Common myeloid progenitor, CD34-positive (primary cell): ENCODE measurements at regions not wholly inside any gene's neighbourhood (a gene's known extent, or its start where the extent isn't known, plus 50 kb on each side); places are given as distances from the start of the nearest gene placed in this dataset.

ENCODE experiments used
- CTCF ChIA-PET: fragments of 350-600 bp; sonication (Branson Sonifier 250); formaldehyde crosslinking; loops from one replicate; lab custom pipeline; 2021; ENCODE audit warnings: antibody characterized with exemption; lab: Charles Lee
- POLR2A ChIA-PET: fragments of 350-600 bp; sonication (Branson Sonifier 250); formaldehyde crosslinking; loops from one replicate; lab custom pipeline; 2021; ENCODE audit warnings: antibody characterized with exemption; lab: Charles Lee
- DNase-seq, 3 donors: peaks; one replicate each; pipeline versions ENCODE4 v3.0.0 to v3.0.0-alpha.2; 2013
- H3K27ac ChIP-seq, 2 experiments: 1 replicate in 1 of 2; 2 replicates in 1 of 2; pipeline ENCODE4 v1.7.0; 2013; ENCODE audit warnings: inconsistent platforms in 2 of 2, low read length in 2 of 2, mild to moderate bottlenecking in 2 of 2, low read depth in 1 of 2, moderate library complexity in 1 of 2; ENCODE audit not compliant: severe bottlenecking in 2 of 2, insufficient read depth in 1 of 2, poor library complexity in 1 of 2
- H3K27me3 ChIP-seq, 5 experiments: replicated peaks in 2 of 5; 1 replicate in 3 of 5; 2 replicates in 2 of 5; pipeline versions ENCODE4 v1.6.1 to v1.7.0; 2013; ENCODE audit warnings: low read length in 4 of 5, mild to moderate bottlenecking in 2 of 5, moderate library complexity in 2 of 5, inconsistent platforms in 1 of 5; ENCODE audit not compliant: insufficient read depth in 5 of 5, control insufficient read depth in 4 of 5
- H3K36me3 ChIP-seq, 4 experiments: 1 replicate in 2 of 4; 2 replicates in 2 of 4; pipeline versions ENCODE4 v1.6.1 to v1.7.0; 2013; ENCODE audit warnings: low read length in 3 of 4, control low read depth in 1 of 4, mild to moderate bottlenecking in 1 of 4; ENCODE audit not compliant: control insufficient read depth in 4 of 4, insufficient read depth in 4 of 4
- H3K4me1 ChIP-seq, 4 experiments: 1 replicate in 3 of 4; 2 replicates in 1 of 4; pipeline versions ENCODE4 v1.6.1 to v1.7.1; 2013; ENCODE audit warnings: low read length in 3 of 4, mild to moderate bottlenecking in 3 of 4, control low read depth in 1 of 4, inconsistent platforms in 1 of 4, moderate library complexity in 1 of 4; ENCODE audit not compliant: control insufficient read depth in 4 of 4, insufficient read depth in 4 of 4; ENCODE audit errors: control extremely low read depth in 1 of 4
- H3K4me3 ChIP-seq, 7 experiments: 1 replicate in 4 of 7; 2 replicates in 3 of 7; pipeline versions ENCODE4 v1.5.1 to v1.7.0; 2013; ENCODE audit warnings: mild to moderate bottlenecking in 7 of 7, low read length in 6 of 7, moderate library complexity in 6 of 7, inconsistent platforms in 2 of 7, low read depth in 2 of 7, control low read depth in 1 of 7; ENCODE audit not compliant: insufficient read depth in 4 of 7, control insufficient read depth in 1 of 7; ENCODE audit errors: extremely low read depth in 1 of 7
- H3K9me3 ChIP-seq, 5 experiments: 1 replicate in 4 of 5; 2 replicates in 1 of 5; pipeline versions ENCODE4 v1.6.1 to v1.7.1; 2013; ENCODE audit warnings: low read length in 4 of 5, mild to moderate bottlenecking in 2 of 5, inconsistent platforms in 1 of 5, low read depth in 1 of 5, moderate library complexity in 1 of 5; ENCODE audit not compliant: control insufficient read depth in 4 of 5, insufficient read depth in 2 of 5; ENCODE audit errors: control extremely low read depth in 1 of 5
- WGBS: methylation state at CpG from one replicate; pipeline ENCODE4 v1.1.5; 2013; ENCODE audit not compliant: insufficient coverage; 5-methylcytosine and 5-hydroxymethylcytosine counted together

GRCh38 chr3:194246709-194247349, 104.3 kb downstream of the CPN2 start:
- WGBS, result 97% methylated on average over 4 of the region's 7 CpGs
- Histone ChIP-seq H3K4me3 (no peak overlapping the region), H3K27me3 (no peaks in the 10 kb centered on the region), H3K4me1 (peaks cover 0 to 36% (median 25%) of the 10 kb centered on the region in 4 experiments), H3K9me3 (no peaks in the 10 kb centered on the region), H3K27ac (no peak overlapping the region), H3K36me3 (no peaks in the 10 kb centered on the region)
- ChIA-PET POLR2A (interaction anchor here (1.0 kb wide), 1 partner anchor 110 kb away, joined by 4 read pairs; no protein-coding TSS in a partner anchor), CTCF (interaction anchor here (1.7 kb wide), 1 partner anchor 11 kb away, joined by 6 read pairs; no protein-coding TSS in a partner anchor)
- no peak for DNase-seq

- Histone ChIP-seq H3K36me3 (no peaks in the 10 kb centered on the region), H3K27me3 (no peaks in the 10 kb centered on the region), H3K4me3 (no peak overlapping the region), H3K4me1 (peaks cover 0 to 41% (median 25%) of the 10 kb centered on the region in 4 experiments), H3K9me3 (no peaks in the 10 kb centered on the region), H3K27ac (no peak overlapping the region)
- POLR2A ChIA-PET, result no interaction called here
- CTCF ChIA-PET, result interaction anchor here (0.7 to 0.9 kb wide), 2 partner anchors 40 to 69 kb away, joined by 3 to 4 read pairs; no protein-coding TSS in a partner anchor
- no peak for DNase-seq
- 100% methylated on average over 5 of the region's 10 CpGs for WGBS
Measured at GRCh38 chr3:194247350-194247740, 103.8 kb downstream of the CPN2 start.

GRCh38 chr3:194249323-194250097, 101.6 kb downstream of the CPN2 start:
- H3K4me3 ChIP-seq, result no peak overlapping the region
- DNase-seq, result peak; percentile 31 to 77 (median 77)
- H3K9me3 ChIP-seq, result no peaks in the 10 kb centered on the region
- peaks cover 0 to 55% (median 31%) of the 10 kb centered on the region in 4 experiments for H3K4me1 ChIP-seq
- H3K27ac ChIP-seq, result no peak overlapping the region
- H3K36me3 ChIP-seq, result no peaks in the 10 kb centered on the region
- no peaks in the 10 kb centered on the region for H3K27me3 ChIP-seq
- CTCF ChIA-PET, result interaction anchor here (1.1 to 1.2 kb wide), 3 partner anchors 14 to 74 kb away, joined by 3 read pairs; no protein-coding TSS in a partner anchor
- 22% methylated on average over 7 of the region's 13 CpGs for WGBS
- POLR2A ChIA-PET, result no interaction called here

GRCh38 chr3:194250098-194251002, 100.8 kb downstream of the CPN2 start:
- CTCF ChIA-PET, result interaction anchor here (1.1 to 1.2 kb wide), 3 partner anchors 13 to 66 kb away, joined by 3 read pairs; no protein-coding TSS in a partner anchor
- Histone ChIP-seq H3K27me3 (no peaks in the 10 kb centered on the region), H3K36me3 (no peaks in the 10 kb centered on the region), H3K4me1 (peaks cover 0 to 61% (median 36%) of the 10 kb centered on the region in 4 experiments), H3K27ac (no peak overlapping the region), H3K9me3 (no peaks in the 10 kb centered on the region), H3K4me3 (no peak overlapping the region)
- DNase-seq, result no peak
- WGBS, result 59% methylated on average over 9 of the region's 20 CpGs
- POLR2A ChIA-PET, result no interaction called here

- ChIA-PET CTCF (interaction anchor here (1.1 kb wide), 1 partner anchor 66 kb away, joined by 3 read pairs; no protein-coding TSS in a partner anchor), POLR2A (interaction anchor here (1.3 kb wide), 1 partner anchor 121 kb away, joined by 3 read pairs; no protein-coding TSS in a partner anchor)
- Histone ChIP-seq H3K27ac (no peak overlapping the region), H3K36me3 (no peaks in the 10 kb centered on the region), H3K4me1 (peaks cover 4 to 65% (median 42%) of the 10 kb centered on the region in 4 experiments), H3K4me3 (no peak overlapping the region), H3K27me3 (no peaks in the 10 kb centered on the region), H3K9me3 (no peaks in the 10 kb centered on the region)
- 93% methylated on average over 7 of the region's 10 CpGs for WGBS
- no peak for DNase-seq
Measured at GRCh38 chr3:194251007-194251406, 100.1 kb downstream of the CPN2 start.

- POLR2A ChIA-PET, result interaction anchor here (1.3 kb wide), 1 partner anchor 122 kb away, joined by 3 read pairs; no protein-coding TSS in a partner anchor
- Histone ChIP-seq H3K27me3 (no peaks in the 10 kb centered on the region), H3K36me3 (no peaks in the 10 kb centered on the region), H3K9me3 (no peaks in the 10 kb centered on the region), H3K4me3 (no peak overlapping the region), H3K4me1 (peaks cover 4 to 66% (median 46%) of the 10 kb centered on the region in 4 experiments), H3K27ac (no peak overlapping the region)
- WGBS, result 76% methylated on average over 4 of the region's 6 CpGs
- no peak for DNase-seq
- CTCF ChIA-PET, result interaction anchor here (1.1 kb wide), 1 partner anchor 65 kb away, joined by 3 read pairs; no protein-coding TSS in a partner anchor
Measured at GRCh38 chr3:194251461-194251860, 99.7 kb downstream of the CPN2 start.
